Activated effector memory CD4-positive, alpha-beta T cell treated with anti-CD3 and anti-CD28 coated beads, Interleukin-2, amount 50 U/mL, for 16 hours (primary cell): ENCODE measurements at regions not wholly inside any gene's neighbourhood (a gene's known extent, or its start where the extent isn't known, plus 50 kb on each side); places are given as distances from the start of the nearest gene placed in this dataset.
"Not testable (repeated sequence)": the region's sequence is repeated elsewhere in the genome, so short reads cannot be mapped to it uniquely, and the experiment has no call there.

Experiments
- DNase-seq: peaks from one replicate; pipeline ENCODE4 v3.0.0-alpha.2; 2020

DNA sequence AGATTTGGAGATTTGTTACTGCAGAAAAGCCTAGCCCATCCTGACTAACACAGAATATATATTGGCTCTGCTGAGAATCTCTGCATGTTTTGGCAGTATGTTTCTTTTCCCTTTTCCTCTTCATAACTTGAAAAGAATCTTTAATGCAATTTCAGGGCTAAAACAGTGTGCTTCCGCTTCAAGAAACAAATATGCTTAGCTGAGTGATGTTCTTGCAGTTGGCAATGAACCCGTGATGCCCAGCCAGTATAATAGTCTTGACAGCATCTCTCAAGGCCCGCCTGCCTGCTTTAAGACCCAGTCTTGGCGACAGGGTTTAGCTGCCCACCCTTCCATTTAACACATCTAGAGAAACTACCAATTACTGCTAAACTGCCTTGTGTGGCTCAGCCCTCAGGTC, 184.5 kb downstream of the INO80D start:
- no peak for DNase-seq

DNA sequence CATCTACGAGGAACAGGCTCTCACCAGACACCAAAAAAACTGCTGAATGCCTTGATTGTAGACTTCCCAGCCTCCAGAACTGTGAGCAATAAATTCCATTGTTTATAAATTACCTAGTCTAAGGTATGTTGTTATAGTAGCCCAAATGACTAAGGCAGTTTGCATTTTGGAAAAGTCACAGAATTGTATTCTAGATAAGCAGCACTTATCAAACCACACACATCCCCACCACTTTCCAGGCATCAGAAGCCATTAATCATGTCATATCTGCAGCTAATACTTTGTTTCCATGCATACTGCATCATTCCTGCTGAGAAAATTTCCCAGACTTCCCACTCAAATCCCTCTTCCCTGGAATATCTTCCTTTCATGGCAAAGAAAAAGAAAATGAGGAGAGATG, 187.2 kb downstream of the INO80D start:
- no peak for DNase-seq

DNA sequence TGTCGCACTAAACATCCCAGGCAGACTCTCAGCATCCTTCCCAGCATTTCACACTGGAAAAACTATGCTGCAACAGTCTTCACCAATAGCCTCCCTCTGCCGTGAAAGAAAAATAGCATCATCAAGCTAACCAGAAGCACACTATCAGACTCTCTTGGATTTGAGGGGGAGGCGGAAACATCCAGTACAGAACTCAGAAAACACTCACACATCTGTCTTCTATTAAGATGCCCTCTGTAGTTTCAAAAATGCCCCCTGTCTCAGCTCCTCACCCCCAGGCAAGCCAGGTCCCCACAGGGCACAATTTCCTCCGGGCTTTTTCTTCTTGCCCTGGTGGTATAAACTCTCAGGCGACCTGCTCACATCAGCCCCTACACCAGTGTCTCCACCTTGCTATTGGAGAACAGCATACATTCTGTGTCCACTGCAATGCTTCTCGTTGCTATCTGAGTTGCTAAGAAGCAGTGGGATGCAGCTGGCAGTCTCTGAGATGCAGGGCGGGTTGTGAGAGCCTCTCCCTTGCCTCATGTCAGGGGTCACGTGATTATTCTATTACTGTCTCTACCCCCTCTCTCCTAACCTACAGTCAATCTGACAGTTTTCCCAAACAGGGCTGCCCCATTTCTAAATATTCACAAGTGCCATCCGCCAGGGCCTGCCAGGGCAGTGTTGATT, 189.9 kb downstream of the INO80D start:
- DNase-seq = no peak

DNA sequence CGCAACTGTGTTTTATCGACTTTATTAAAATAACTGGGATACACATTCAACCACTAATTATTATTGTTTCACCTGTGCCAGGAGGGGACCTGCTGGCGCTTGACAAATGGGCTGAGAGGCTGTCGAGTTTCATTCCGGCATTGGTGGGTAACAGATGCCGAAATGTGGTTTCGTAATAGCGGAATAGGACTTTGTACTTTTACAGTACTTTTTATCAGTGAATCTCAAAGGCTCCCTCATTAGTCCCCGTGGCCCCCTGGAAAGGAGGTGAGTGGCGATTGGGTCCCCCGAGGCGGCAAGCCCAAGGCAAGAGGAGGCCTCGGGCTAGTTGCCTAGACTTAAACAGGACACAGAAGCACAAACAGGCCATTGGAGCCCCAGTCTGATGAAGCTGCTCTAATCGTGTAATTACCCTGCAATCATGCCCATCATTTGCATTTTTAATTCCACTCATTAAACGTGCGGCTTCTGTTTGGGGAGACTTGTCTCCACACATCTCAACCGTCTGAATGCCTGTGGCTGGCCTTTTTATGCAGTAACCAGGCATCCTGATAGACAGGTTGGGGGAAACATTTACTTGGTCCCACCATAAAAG, 193.2 kb downstream of the INO80D start:
- DNase-seq = no peak

DNA sequence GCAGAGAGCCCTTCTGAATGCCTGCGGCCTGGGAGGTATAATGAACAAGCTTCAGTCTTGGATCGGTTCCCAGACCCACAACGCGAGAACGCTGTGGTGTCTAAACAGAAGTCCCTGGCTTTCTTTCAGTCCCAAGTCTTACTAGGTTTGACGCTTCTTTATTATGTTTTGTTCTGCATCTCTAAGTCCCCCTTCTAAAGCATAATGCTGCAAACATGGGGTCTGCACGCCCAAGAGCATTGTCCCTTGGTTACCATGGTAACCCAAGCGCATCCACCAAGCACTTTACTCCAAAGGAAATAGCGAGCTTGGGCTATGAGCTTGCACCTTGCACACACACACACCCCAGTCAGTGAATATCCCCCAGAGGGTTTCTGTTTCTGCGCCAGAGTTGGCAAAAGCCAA, 193.7 kb downstream of the INO80D start:
- no peak for DNase-seq

DNA sequence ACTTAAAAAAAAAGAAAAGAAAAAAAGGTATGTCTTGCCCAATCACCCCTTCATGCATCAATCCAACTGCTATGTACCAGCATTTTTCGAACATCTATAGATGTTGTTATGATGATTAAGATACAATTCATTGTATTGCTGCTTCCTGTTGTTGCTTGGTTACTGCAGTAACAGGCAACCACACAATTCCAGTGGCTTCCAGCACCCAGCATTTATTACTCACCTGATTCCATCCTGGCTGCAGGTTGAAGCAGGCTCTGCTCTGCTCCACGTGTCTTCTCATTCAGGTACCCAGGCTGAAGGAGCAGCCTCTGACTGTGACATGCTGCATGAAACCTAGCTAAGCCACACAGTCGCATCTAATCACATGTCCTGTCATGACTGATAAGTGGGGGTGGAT, 196.9 kb downstream of the INO80D start:
- no peak for DNase-seq

DNA sequence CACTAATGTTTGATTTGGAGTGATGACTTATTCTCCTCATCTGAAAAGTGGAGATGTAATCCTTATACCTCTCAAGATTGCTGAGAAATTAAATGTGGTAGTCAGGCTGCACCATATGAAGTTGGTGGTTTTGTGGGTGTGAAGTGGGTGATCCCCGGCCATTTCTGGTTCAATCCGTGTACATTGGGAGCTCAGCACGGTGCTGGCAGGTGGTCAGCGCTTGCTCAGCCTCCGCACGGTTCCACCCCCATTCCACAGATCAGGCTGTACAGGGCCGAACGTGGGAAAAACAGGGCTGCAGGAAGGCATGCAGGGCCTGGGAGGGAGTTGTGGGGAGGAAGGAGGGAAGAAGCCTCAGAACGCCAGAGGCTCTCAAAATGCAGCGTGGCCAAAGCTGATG, 198.3 kb downstream of the INO80D start:
- DNase-seq = no peak

DNA sequence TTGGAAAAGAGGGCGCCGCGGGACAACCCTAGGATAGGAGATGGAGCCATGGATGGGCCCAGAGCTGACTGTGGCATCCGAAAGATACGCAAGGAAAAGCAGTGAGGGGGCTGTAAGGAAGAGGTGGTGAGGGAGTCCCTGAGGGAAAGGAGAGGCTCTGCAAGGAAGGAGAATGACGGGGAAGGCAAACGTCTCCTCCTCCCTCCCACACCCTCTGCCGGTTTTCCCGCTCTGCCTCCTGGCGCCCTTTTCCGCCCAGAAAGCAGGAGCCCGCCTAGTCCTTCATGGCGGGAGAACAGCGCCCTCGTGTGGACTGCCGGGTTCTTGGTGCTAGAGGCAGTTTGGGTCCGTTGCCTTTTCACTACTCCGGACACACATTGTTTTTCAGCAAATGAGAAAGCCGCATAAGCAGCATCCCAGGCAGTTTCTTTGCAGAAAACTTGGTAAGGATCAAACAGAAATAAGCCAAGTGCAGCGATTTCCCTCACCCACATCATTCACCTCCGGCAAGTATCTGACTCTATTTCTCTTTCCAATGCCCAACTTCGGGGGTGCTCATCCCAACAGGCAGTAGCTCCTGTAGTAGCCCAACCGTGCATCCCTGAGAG, 200.4 kb downstream of the INO80D start:
- DNase-seq = peak; percentile 83

DNA sequence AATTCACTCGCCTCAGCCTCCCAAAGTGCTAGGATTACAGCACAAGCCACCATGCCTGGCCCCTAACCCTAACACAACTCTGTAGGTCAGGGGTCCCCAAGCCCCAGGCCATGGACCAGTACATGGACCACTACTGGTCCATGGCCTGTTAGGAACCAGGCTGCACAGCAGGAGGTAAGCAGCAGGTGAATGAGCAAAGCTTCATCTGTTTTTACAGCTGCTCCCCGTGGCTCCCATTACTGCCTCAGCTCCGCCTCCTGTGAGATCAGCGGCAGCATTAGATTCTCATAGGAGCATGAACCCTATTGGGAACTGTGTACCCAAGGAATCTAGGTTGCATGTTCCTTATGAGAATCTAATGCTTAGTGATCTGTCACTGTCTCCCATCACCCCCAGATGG, 201.7 kb downstream of the NRP2 start:
- no peak for DNase-seq

DNA sequence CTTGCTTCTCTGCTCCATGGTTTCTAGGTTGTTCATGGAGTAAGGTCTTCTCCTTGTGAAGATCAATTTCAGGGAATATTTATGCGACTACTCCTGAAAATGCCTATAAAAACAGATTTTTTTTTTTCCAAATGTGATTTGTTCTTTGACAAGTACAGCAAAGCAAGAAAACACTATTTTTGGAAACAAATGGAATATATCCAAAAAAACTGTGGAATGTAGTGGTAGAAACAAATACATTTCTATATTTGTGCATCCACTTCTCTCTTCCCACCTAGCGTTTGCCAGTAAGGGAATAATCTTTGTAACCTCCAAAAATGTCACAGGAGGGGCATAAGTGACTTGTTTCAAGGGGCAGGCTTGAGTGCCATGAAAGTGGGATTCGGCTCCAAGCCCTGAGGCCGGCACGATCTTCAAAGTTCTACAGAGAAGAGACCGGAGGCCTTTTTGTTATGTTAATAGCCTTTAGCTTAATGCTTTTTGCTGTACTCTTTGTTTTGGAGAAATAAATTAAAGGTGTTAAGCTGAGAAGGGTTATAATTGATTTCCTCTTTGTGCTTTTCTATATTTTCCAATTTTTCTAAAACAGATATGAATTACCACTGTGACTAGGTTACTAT, 200.6 kb downstream of the NRP2 start:
- no peak for DNase-seq

DNA sequence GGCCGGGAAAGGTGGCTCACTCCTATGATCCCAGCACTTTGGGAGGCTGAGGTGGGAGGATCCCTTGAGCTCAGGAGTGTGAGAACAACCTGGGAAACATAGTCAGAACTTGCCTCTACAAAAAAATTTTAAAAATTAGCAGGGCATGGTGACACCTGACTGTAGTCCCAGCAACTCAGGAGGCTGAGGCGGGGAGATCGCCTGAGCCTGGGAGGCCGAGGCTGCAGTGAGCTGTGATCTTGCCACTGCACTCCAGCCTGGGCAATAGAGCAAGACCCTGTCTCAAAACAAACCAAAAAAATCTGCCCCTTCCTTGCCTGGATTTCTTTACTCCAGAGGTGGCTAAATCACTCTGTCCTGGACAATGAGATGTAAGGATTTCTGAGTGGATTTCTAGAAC, 197.7 kb downstream of the NRP2 start:
- no peak for DNase-seq

DNA sequence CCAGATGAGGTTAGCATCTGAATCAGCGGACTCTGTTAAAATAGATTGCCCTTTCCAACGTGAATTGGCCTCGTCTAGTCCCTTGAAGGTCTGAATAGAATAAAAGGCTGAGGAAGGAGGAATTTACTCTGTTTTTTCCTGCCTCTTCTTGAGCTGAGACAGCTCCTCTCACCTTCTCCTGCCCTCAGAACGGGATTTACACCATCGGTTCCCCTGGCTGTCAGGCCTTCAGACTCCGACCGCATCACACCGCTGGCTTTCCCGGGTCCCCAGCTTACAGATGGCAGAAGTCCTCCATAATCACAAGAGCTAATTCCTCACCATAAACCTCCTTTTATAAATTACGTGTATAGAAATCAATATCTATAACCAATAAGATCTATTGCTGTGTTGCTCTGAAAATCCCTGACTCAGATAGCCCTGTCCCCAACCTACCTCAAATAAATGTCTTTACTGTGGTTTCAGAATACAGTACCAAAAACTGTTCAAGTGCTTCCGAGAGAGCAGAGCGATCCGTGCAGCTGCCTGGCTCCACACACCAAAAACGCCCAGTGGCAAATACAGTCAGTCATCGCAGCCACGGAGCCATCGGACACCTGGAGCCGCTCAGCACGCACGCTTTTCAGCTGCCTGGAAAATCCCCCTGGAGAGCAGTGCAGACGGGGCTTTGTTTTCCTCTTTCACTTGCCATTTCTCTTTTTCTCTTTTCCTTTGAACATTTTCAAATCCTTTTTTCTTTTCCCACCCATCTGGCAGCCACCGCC, 196.9 kb downstream of the NRP2 start:
- DNase-seq = no peak

DNA sequence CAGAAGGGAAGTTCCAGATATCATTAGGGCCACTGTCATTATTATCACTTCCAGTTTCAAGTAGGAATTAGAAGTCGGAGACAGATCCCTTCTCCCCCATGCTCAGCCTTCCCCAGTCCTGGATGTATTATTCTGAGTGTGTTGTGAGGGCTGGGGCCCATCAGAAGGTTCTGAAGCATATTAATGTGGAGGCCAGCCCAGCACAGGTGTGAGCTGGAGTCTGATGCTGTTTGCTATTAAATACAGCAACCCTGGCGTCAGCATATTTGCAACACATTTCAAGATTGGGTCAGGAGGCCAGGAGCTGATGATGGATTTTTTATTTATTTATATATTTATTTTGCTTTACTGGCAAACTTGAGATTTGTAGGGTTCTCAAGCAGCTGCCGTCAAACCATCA, 195.2 kb downstream of the NRP2 start:
- no peak for DNase-seq

DNA sequence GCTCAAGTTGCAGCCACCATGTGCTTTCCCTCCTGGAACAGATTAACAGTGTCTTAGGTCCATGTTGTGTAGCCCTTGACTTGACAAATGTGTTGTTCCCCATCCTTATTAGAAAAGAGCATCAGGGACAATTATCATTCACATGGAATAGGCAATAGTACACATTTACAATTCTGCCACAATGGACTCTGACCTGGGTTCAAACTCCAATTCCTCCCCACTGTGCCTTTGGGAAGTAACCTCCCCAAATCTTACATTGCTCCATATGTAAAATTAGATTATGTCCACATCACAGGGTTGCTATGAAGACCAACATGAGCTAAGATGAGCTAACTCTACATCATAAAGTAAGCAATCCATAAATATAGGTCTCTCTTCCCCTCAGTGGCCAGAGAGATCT, 193.8 kb downstream of the NRP2 start:
- DNase-seq = no peak

DNA sequence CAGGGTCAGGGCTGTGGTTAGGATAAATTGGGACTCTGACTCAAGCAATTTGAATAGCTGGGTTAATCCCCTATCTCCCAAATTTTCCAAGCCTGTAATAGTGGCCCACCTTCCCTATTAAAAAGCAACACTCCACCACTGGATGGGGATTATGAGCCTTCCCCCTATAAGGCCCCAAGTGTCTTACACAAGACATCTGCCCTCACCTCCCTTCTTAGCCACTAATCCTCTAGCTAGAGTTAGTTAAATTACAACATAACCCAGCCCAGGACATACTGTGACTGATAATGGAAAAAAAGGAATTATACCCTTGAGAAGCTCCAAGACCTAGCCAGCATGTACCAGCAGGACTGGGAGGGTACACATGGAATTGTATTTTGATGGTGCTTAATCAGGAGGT, 190.4 kb downstream of the NRP2 start:
- no peak for DNase-seq

DNA sequence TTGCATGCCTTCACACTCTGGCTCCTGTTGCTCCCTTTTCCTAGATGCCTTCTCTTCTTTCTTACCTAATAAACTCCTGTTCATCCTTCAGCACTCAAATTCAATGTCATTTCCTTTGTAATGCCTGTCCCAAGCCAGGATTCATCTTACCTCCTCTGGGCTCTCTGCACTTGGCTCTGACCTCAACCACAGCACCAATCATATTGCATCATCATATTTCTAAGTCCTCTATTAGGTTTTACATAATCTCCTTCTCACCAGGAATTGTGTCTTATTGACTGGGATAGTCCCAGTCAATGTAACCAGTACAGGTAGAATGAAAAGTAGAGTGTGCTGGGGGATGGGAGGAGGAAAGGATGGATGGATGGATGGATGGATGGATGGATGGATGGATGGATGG, 187.1 kb downstream of the NRP2 start:
- DNase-seq = no peak

DNA sequence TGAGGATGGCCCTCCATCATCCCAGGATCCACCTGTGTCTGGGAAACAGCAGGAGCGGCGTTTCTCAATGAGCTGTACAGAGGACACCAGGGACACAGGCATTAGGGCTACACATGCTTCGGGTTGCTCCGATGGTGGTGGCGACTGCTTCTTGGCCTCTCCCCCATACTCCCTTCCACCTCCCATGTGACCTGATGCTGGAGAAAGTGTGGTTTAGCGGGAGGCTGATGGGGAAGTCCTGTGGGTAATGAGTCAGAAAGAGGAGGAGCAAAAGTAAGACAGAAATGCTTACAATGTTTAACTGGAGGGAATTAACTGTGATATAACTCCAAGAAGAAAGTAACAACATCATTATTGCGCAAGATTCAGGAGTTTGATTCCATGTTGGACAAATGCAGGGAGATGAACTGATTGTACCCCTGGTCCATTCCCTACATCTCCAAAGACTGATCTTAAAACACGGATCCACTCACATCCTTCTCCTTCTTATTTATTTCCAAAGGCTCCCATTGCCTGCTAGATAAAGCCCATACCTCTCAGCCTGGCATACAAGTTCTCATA, 186.6 kb downstream of the NRP2 start:
- no peak for DNase-seq

DNA sequence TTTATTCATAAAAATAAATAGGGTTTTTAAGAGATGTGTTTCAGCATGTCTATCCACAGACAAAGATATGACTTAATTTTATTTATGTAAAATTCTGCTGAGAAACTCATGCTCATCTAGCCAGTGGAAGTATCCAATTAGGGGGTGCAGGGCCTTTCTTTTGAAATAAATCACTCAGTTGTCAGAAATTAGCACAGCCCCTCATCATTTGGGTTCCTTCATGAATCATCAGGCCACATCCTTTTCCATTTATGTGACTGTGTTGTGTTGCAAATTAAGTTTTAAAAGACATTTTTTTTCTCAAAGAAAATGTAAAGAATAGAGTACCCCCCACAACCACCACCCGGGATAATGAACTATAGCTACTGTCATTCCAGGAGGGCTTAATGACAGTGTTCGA, 185.8 kb downstream of the NRP2 start:
- DNase-seq = no peak

DNA sequence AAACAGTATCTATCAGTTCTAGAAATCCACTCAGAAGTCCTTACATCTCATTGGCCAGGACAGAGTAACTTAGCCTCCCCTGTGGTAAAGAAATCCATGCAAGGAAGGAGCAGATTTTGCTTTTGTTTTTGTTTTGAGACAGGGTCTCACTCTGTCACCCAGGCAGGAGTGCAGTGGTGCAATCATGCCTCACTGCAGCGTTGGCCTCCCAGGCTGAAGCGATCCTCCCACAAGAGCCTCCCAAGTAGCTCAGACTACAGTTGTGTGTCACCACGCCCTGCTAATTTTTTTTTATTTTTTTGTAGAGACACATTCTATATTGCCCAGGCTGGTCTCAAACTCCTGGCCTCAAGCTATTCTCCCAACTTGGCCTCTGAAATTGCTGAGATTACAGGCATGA, 185.1 kb downstream of the NRP2 start:
- no peak for DNase-seq

DNA sequence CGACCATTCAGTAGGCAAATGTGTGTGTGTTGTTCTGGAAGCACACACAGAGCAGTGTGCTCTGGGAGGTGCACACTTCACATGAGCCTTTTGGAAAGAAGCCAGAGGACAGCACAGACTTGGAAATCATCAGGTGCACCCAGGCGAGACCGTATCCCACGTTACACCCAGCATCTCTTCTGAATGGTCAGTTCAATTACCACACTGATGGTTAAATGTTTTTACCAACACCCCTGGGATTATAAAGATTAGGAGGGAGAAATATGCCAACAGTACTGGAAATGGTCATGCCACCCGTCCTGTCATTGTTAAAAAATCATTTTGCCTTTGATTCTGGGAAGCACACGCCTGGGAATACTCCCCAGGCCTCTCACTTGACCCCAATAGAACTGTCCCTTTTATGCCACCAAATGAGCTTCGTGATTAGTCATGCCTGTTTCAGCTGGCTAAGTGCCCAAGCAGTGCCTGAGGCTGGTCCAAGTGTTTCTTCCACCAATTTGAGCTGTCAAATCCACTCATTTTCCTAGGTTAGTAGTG, 183.7 kb downstream of the NRP2 start:
- DNase-seq = no peak

DNA sequence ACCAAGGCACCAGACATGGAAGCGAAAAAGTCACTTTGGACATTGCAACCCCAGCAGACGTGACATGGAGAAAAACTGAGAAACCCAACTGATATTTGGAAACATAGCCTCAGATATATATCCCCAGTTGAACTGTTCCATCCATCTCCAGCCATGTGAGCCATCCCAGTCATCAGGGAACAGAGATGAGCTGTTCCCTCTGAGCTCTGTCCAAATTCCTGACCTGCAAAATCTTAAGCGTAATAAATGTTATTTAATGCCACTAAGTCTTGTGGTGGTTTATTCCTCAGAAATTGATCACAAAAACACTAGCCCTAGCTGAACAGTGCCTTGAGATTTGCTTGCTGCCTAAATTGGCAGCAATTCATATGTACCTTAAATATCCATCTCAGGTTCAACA, 182.8 kb downstream of the NRP2 start:
- no peak for DNase-seq

DNA sequence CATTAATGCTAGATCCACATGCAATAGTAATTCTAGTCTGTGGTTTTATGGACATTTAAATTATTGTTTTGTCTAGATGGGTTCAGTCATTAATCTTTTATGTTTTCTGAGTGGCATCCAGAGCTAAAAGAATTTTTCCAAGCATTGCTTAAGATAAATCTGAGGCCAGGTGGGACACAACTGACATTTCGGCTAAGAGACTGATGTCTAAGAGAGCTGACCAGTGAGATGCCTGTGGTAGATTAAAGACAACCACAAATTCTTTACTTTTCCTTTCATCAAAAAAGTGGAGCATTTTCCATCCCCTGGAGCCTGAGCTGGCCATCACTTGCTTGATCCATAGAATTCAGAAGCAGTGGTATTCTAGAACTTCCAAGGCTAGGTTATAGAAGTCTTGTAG, 182.2 kb downstream of the NRP2 start:
- DNase-seq = no peak

DNA sequence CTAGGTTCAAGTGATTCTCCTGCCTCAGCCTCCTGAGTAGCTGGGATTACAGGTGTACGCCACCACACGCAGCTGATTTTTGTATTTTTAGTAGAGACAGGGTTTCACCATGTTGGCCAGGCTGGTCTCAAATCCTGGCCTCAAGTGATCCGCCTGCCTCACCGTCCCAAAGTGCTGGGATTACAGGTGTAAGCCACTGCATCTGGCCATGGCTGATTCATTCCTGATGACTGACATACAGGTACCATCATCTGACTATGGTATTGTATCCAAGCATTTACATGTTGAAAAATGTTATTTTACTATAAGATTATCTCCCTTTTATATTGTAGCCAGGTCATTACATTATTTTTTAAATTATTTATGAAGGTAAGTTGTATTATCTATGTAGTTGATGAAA, 180.5 kb downstream of the NRP2 start:
- DNase-seq = not testable (repeated sequence)
